ENCODE measurements at regions not wholly inside any gene's neighbourhood (a gene's known extent, or its start where the extent isn't known, plus 50 kb on each side); places are given as distances from the start of the nearest gene placed in this dataset.

DNA sequence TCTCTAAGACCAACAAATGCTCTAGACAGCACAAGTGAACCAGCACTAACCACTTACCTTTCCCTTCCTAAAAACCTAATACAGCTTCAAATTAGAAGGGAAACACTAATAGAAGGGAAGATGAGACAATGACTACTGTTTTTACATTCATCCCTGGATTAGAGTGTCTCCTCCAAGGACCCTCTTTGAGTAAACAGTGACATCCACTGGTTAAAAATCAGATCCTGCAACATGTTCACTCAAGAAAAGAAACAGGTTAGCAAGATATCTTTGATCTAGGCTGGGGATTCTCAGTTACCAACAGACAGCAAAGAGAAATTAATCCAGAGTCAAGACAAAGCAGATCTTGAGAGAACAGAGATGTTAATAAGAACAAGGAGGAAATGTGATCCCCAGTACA, 177.7 kb upstream of the GHITM start:
- Histone ChIP-seq H3K4me1 (ENCODE audit: control insufficient read depth, insufficient read depth, low read length, unreplicated experiment) (no peaks in the 10 kb centered on the region), H2AFZ (ENCODE audit: low read length, unreplicated experiment) (no peak overlapping the region), H3K79me2 (ENCODE audit: control insufficient read depth, insufficient read depth, low read length, unreplicated experiment) (no peaks in the 10 kb centered on the region), H3K27me3 (ENCODE audit: insufficient read depth, low read length) (no peaks in the 10 kb centered on the region), H3K36me3 (ENCODE audit: insufficient read depth, low read length) (no peaks in the 10 kb centered on the region), H3K27ac (ENCODE audit: low read depth, low read length) (no peak overlapping the region), H3K4me3 (ENCODE audit: low read depth, low read length) (no peak overlapping the region)

DNA sequence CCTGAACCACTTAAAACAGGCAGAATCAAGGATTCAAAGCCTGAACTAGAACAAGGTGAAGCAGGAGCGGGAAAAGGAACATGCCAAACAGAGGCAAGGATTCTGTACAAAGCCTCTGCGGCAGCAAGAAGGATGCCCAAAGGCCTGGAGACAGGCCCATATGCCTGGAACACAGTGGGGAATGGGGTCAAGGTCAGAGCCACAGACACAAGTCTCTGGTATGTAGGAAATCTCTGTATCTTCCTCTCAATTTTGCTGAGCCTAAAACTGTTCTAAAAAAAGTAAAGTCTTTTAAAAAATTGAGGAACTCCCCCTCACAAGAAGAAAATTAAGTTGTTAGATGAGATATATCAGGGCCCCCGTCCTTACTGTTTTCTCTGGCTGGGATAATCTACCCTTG, 175.9 kb upstream of the GHITM start:
- no peaks in the 10 kb centered on the region for H3K4me1 ChIP-seq (ENCODE audit: control insufficient read depth, insufficient read depth, low read length, unreplicated experiment)

DNA sequence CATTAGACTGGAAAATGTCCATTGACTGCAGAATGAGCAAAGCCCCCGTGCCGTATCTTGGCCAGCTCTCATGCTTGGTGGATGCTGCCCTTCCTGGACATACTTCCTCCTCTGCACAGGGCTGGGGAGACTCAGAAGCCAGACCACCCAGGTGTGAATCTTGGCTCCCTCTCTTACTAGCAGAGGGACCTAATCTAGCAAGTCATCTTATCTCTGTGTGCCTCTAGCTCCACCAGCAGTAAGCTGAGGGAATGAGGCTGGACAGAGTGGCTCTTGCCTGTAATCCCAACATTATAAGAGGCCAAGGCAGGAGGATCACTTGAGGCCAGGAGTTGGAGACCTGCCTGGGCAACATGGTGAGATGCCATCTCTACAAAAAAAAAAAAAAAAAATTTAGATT, 173.8 kb upstream of the GHITM start:
- no peak overlapping the region for H2AFZ ChIP-seq (ENCODE audit: low read length, unreplicated experiment)

More for the DNA sequence above, 175.9 kb upstream of the GHITM start:
- Histone ChIP-seq H3K79me2 (ENCODE audit: control insufficient read depth, insufficient read depth, low read length, unreplicated experiment) (no peaks in the 10 kb centered on the region), H3K4me3 (ENCODE audit: low read depth, low read length) (no peak overlapping the region), H2AFZ (ENCODE audit: low read length, unreplicated experiment) (no peak overlapping the region), H3K27ac (ENCODE audit: low read depth, low read length) (no peak overlapping the region), H3K36me3 (ENCODE audit: insufficient read depth, low read length) (no peaks in the 10 kb centered on the region), H3K27me3 (ENCODE audit: insufficient read depth, low read length) (no peaks in the 10 kb centered on the region)

DNA sequence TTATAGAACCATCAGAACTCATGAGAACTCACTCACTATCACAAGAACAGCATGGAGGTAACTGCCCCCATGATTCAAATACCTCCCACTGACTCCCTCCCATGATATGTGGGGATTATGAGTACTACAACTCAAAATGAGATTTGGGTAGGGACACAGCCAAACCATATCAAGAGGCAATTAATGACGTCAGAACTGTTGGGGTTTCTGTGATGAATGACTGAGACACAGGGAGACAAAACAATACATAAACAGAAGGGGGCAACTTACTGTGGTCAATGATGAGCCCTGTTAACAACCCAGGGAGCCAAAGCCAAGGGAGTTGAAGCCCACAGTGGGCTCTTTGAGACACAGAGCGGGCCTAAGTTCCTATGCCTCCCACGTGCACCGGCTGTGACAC, 171.3 kb upstream of the GHITM start:
- Histone ChIP-seq H3K79me2 (ENCODE audit: control insufficient read depth, insufficient read depth, low read length, unreplicated experiment) (no peaks in the 10 kb centered on the region), H3K27me3 (ENCODE audit: insufficient read depth, low read length) (no peaks in the 10 kb centered on the region), H3K4me1 (ENCODE audit: control insufficient read depth, insufficient read depth, low read length, unreplicated experiment) (no peaks in the 10 kb centered on the region), H2AFZ (ENCODE audit: low read length, unreplicated experiment) (no peak overlapping the region), H3K4me3 (ENCODE audit: low read depth, low read length) (no peak overlapping the region), H3K36me3 (ENCODE audit: insufficient read depth, low read length) (no peaks in the 10 kb centered on the region), H3K27ac (ENCODE audit: low read depth, low read length) (no peak overlapping the region)

More for the DNA sequence above, 173.8 kb upstream of the GHITM start:
- Histone ChIP-seq H3K4me1 (ENCODE audit: control insufficient read depth, insufficient read depth, low read length, unreplicated experiment) (no peaks in the 10 kb centered on the region), H3K27me3 (ENCODE audit: insufficient read depth, low read length) (no peaks in the 10 kb centered on the region), H3K79me2 (ENCODE audit: control insufficient read depth, insufficient read depth, low read length, unreplicated experiment) (no peaks in the 10 kb centered on the region), H3K4me3 (ENCODE audit: low read depth, low read length) (no peak overlapping the region), H3K36me3 (ENCODE audit: insufficient read depth, low read length) (no peaks in the 10 kb centered on the region), H3K27ac (ENCODE audit: low read depth, low read length) (no peak overlapping the region)

DNA sequence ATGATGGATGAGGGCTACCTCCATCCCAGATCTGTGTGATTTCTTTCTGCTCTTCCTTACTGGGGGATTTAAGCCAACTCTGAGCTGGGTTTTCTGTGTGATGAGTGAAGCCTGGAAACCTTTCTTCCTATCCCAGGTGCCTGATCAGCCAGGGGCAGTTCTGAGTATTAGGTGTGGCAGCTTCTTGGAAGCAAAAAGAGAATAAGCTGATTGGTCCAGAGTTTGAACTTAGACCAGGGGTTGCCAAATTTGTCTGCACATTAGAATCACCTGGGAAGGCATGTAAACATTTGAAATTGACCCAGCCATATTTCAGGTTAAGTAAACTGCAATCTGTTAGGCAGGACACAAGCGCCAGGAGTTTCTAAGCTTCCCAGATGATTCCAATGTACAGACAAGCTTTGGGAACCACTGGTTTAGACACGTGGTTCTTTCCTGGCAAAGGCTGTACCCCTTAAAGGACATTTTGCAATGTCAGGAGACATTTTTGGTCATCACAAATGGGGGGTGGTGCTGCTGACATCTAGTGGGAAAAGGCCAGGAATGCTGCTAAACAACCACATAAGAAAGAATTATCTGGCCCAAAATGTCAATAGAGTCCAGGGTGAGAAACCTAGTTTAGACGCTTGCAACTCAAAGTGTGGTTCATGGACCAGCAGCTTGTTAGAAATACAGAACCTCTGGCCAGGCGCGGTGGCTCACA, 160.5 kb upstream of the GHITM start:
- Histone ChIP-seq H3K27ac (ENCODE audit: low read depth, low read length) (no peak overlapping the region), H3K79me2 (ENCODE audit: control insufficient read depth, insufficient read depth, low read length, unreplicated experiment) (no peaks in the 10 kb centered on the region), H3K27me3 (ENCODE audit: insufficient read depth, low read length) (no peaks in the 10 kb centered on the region), H2AFZ (ENCODE audit: low read length, unreplicated experiment) (no peak overlapping the region), H3K4me3 (ENCODE audit: low read depth, low read length) (no peak overlapping the region), H3K4me1 (ENCODE audit: control insufficient read depth, insufficient read depth, low read length, unreplicated experiment) (no peaks in the 10 kb centered on the region), H3K36me3 (ENCODE audit: insufficient read depth, low read length) (no peaks in the 10 kb centered on the region)

DNA sequence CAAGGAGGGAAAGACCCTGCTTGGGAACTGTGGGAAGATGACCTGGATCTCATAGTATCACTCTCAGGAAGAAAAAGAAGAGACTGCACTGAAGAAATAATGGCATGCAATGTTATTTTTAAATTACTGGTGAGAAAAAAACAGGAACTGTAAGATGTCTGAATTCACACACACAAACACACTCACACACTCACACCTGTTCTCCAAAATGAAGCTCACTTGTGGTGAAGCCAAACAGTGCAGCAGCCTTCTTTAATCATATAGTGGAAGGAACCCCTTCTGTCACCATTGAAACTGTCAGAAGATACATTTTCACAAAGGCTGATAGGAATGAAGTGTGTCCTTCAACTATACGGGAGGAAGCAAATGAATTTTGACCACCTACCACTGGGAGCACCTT, 156.5 kb upstream of the GHITM start:
- no peaks in the 10 kb centered on the region for H3K36me3 ChIP-seq (ENCODE audit: insufficient read depth, low read length)
- no peak overlapping the region for H2AFZ ChIP-seq (ENCODE audit: low read length, unreplicated experiment)
- H3K4me1 ChIP-seq (ENCODE audit: control insufficient read depth, insufficient read depth, low read length, unreplicated experiment) = no peaks in the 10 kb centered on the region
- no peaks in the 10 kb centered on the region for H3K79me2 ChIP-seq (ENCODE audit: control insufficient read depth, insufficient read depth, low read length, unreplicated experiment)
- H3K4me3 ChIP-seq (ENCODE audit: low read depth, low read length) = no peak overlapping the region
- no peaks in the 10 kb centered on the region for H3K27me3 ChIP-seq (ENCODE audit: insufficient read depth, low read length)
- H3K27ac ChIP-seq (ENCODE audit: low read depth, low read length) = no peak overlapping the region

DNA sequence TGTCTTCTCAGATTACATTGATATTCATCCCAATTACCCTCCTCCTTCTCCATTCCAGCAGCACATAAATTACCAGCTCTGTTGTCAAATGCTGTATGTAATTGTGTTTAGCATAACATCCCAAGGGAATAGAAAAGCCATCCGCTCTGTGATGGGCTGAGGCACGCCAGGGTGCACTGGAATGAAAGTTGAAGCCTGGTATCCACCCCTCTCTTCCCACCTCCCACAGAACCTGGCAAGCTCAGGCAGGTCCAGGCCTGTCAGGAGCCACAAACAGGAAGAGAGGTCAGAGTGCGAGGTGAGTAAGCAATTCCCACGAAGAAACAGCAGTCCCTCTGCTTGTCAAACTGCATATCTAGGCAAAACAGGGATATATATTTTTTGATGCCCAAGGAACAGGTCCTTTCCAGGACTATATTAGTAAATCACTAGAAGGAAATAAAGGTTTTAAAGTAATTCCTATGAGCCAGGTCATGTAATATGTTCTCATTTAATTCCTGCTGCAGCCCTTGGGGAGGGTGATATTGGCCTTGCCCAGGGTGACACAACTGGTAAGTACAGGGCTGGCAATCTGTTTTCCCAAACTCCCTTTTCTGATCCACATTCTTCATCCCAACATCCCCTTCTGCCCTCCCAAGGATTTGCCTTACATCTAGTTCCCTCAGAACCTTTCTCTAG, 155.6 kb upstream of the GHITM start:
- no peaks in the 10 kb centered on the region for H3K27me3 ChIP-seq (ENCODE audit: insufficient read depth, low read length)
- H3K79me2 ChIP-seq (ENCODE audit: control insufficient read depth, insufficient read depth, low read length, unreplicated experiment) = no peaks in the 10 kb centered on the region
- H3K36me3 ChIP-seq (ENCODE audit: insufficient read depth, low read length) = no peaks in the 10 kb centered on the region
- H3K4me3 ChIP-seq (ENCODE audit: low read depth, low read length) = no peak overlapping the region
- no peak overlapping the region for H3K27ac ChIP-seq (ENCODE audit: low read depth, low read length)
- H2AFZ ChIP-seq (ENCODE audit: low read length, unreplicated experiment) = no peak overlapping the region
- no peaks in the 10 kb centered on the region for H3K4me1 ChIP-seq (ENCODE audit: control insufficient read depth, insufficient read depth, low read length, unreplicated experiment)

DNA sequence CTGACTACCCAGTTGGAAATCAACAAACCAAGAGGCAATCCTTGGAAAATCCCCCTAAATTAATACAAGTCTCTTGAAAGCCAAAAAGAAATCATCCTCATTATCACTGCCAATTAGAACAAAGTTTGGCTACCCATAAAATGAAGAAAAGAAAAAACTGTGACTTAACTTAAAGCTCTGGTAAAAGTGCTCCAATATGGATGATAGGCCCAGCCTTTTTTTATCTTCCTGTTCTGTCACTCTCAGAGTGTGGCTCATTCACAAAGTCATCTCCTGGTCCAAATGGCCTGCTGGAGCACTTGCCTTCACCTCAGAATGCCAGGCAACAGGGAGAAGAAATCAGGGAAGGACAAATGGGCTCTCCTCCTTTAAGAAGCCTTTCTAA, 155.1 kb upstream of the GHITM start:
- H3K27me3 ChIP-seq (ENCODE audit: insufficient read depth, low read length) = no peaks in the 10 kb centered on the region
- H3K4me1 ChIP-seq (ENCODE audit: control insufficient read depth, insufficient read depth, low read length, unreplicated experiment) = no peaks in the 10 kb centered on the region
- no peaks in the 10 kb centered on the region for H3K36me3 ChIP-seq (ENCODE audit: insufficient read depth, low read length)
- H3K79me2 ChIP-seq (ENCODE audit: control insufficient read depth, insufficient read depth, low read length, unreplicated experiment) = no peaks in the 10 kb centered on the region
- H2AFZ ChIP-seq (ENCODE audit: low read length, unreplicated experiment) = no peak overlapping the region
- no peak overlapping the region for H3K27ac ChIP-seq (ENCODE audit: low read depth, low read length)
- no peak overlapping the region for H3K4me3 ChIP-seq (ENCODE audit: low read depth, low read length)

DNA sequence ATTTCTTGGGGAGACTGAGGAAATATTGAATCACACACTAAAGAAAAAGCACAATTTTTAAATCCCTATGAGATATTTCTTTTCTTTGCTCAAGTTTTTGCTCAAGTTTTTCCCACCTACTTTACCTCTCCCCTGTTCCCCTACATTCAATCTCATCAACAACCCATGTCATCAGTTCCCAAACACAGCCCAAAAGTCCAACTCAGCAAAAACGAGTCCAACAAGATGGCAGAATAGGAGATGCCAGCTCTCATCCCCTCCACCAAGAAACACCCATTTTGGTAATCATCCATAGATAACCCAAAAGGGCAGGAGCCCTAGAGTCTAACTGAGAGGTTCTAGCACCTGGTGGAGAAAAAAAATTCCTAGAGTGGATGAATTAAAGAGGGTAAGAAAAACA, 152.5 kb upstream of the GHITM start:
- H3K4me3 ChIP-seq (ENCODE audit: low read depth, low read length) = no peak overlapping the region
- H3K27me3 ChIP-seq (ENCODE audit: insufficient read depth, low read length) = no peaks in the 10 kb centered on the region
- no peaks in the 10 kb centered on the region for H3K79me2 ChIP-seq (ENCODE audit: control insufficient read depth, insufficient read depth, low read length, unreplicated experiment)
- no peaks in the 10 kb centered on the region for H3K36me3 ChIP-seq (ENCODE audit: insufficient read depth, low read length)
- H3K4me1 ChIP-seq (ENCODE audit: control insufficient read depth, insufficient read depth, low read length, unreplicated experiment) = no peaks in the 10 kb centered on the region
- H3K27ac ChIP-seq (ENCODE audit: low read depth, low read length) = no peak overlapping the region
- no peak overlapping the region for H2AFZ ChIP-seq (ENCODE audit: low read length, unreplicated experiment)

DNA sequence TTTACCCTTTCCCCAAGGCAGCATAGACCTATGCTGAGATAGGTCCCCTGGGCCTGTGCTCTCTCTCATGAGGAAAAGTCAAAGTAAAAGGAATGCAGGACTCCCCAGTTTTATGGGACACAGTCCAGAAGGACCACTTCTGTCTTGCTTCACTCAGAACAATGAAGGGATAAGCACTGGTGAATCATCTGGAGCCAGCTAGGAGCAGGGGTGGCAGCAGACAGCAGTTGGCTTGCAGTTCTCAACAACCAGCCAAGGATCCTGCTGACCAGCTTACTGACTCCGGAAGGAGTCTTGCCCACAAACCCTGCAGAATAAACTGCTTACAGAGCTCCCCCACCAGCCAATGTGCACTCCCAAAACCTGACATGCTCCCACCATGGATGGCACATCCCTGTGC, 152.1 kb upstream of the GHITM start:
- H3K79me2 ChIP-seq (ENCODE audit: control insufficient read depth, insufficient read depth, low read length, unreplicated experiment) = no peaks in the 10 kb centered on the region
- no peak overlapping the region for H3K4me3 ChIP-seq (ENCODE audit: low read depth, low read length)
- H3K27me3 ChIP-seq (ENCODE audit: insufficient read depth, low read length) = no peaks in the 10 kb centered on the region
- no peaks in the 10 kb centered on the region for H3K4me1 ChIP-seq (ENCODE audit: control insufficient read depth, insufficient read depth, low read length, unreplicated experiment)
- H2AFZ ChIP-seq (ENCODE audit: low read length, unreplicated experiment) = no peak overlapping the region
- H3K27ac ChIP-seq (ENCODE audit: low read depth, low read length) = no peak overlapping the region
- H3K36me3 ChIP-seq (ENCODE audit: insufficient read depth, low read length) = no peaks in the 10 kb centered on the region

DNA sequence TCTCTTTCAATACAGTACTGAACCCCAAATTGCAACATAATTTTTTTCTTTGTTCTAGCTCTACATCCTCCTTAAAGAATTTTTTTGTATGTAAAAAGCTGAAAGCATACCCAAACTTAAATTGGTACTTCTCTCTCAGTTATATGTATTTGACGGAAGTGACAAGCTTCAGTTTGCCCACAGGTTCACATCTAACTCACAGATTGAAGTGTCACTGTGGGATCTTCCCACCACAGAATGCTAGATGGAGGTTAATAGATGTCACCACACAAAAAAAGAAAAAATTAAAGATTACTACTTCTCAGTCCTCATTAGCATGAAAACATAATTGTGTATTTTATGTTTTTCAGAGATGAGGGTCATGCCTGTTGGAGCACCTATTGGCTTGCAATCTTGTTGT, 150.9 kb upstream of the GHITM start:
- H2AFZ ChIP-seq (ENCODE audit: low read length, unreplicated experiment) = no peak overlapping the region
- no peak overlapping the region for H3K27ac ChIP-seq (ENCODE audit: low read depth, low read length)
- H3K27me3 ChIP-seq (ENCODE audit: insufficient read depth, low read length) = no peaks in the 10 kb centered on the region
- H3K36me3 ChIP-seq (ENCODE audit: insufficient read depth, low read length) = no peaks in the 10 kb centered on the region
- no peak overlapping the region for H3K4me3 ChIP-seq (ENCODE audit: low read depth, low read length)
- H3K79me2 ChIP-seq (ENCODE audit: control insufficient read depth, insufficient read depth, low read length, unreplicated experiment) = no peaks in the 10 kb centered on the region
- H3K4me1 ChIP-seq (ENCODE audit: control insufficient read depth, insufficient read depth, low read length, unreplicated experiment) = no peaks in the 10 kb centered on the region
